22Rv1 (cell line): ENCODE measurements at regions not wholly inside any gene's neighbourhood (a gene's known extent, or its start where the extent isn't known, plus 50 kb on each side); places are given as distances from the start of the nearest gene placed in this dataset.

ENCODE experiments used
- H3K27ac ChIP-seq: fragments of 450-650 bp; 2 replicates; pipeline ENCODE4 v1.5.1; 2017
- ZFX ChIP-seq: fragments of 450-650 bp; IDR thresholded peaks from 2 replicates; pipeline ENCODE4 v1.6.1; 2017; ENCODE audit warnings: antibody characterized with exemption, borderline replicate concordance
- TF ChIP-seq, protein P1 (sequence below): fragments of 450-650 bp; IDR thresholded peaks from 2 replicates; pipeline ENCODE4 v1.5.1; 2017; ENCODE audit warnings: mild to moderate bottlenecking

- TF ChIP-seq, protein P1, sequence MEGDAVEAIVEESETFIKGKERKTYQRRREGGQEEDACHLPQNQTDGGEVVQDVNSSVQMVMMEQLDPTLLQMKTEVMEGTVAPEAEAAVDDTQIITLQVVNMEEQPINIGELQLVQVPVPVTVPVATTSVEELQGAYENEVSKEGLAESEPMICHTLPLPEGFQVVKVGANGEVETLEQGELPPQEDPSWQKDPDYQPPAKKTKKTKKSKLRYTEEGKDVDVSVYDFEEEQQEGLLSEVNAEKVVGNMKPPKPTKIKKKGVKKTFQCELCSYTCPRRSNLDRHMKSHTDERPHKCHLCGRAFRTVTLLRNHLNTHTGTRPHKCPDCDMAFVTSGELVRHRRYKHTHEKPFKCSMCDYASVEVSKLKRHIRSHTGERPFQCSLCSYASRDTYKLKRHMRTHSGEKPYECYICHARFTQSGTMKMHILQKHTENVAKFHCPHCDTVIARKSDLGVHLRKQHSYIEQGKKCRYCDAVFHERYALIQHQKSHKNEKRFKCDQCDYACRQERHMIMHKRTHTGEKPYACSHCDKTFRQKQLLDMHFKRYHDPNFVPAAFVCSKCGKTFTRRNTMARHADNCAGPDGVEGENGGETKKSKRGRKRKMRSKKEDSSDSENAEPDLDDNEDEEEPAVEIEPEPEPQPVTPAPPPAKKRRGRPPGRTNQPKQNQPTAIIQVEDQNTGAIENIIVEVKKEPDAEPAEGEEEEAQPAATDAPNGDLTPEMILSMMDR, result no peak
- no peak for TF ChIP-seq ZFX
- no peak overlapping the region for H3K27ac ChIP-seq
These were observed 396.9 kb downstream of the IRS2 start for GRCh38 chr13:109389456-109389855.

- H3K27ac ChIP-seq, result no peak overlapping the region
- TF ChIP-seq, protein P1, result no peak
- TF ChIP-seq ZFX, result no peak
These were observed 398.9 kb downstream of the IRS2 start for GRCh38 chr13:109387471-109387870.

- H3K27ac ChIP-seq, result no peak overlapping the region
- no peak for TF ChIP-seq ZFX
- TF ChIP-seq, protein P1, result no peak
These were observed 401.2 kb downstream of the IRS2 start for GRCh38 chr13:109385242-109385560.

DNA sequence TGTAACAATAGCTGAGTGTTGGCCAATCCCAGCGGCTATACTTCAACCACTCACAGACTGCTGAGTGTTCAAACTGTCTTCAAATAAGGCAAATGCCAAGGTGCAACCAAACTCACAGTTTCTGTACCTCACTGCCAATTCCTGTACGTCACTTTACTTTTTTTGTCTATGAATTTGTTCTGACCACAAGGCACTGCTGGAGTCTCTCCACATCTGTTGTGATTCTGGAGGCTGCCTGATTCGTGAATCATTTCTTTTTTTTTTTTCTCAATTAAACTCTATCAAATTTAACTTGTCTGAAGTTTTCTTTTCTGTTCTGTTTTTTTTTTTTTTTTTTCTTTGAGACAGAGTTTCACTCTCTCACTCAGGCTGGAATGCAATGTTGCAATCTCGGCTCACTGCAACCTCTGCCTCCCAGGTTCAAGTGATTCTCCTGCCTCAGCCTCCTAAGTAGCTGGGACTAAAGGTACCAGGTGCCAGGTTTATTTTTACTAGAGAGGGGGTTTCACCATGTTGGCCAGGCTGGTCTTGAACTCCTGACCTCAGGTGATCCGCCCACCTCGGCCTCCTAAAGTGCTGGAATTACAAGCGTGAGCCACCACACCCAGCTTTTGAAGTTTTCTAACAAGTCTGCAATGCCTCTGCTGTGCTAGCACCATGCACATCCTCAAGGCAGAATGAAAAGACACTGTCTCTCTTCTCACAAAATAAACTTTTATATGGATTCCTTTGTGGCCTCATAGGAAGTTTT is 401.7 kb downstream of the IRS2 start:
- TF ChIP-seq ZFX, result no peak
- TF ChIP-seq, protein P1, result no peak
- H3K27ac ChIP-seq, result no peak overlapping the region

- no peak for TF ChIP-seq ZFX
- TF ChIP-seq, protein P1, result no peak
- H3K27ac ChIP-seq, result no peak overlapping the region
These were observed 402.7 kb downstream of the IRS2 start for GRCh38 chr13:109383683-109384082.

DNA sequence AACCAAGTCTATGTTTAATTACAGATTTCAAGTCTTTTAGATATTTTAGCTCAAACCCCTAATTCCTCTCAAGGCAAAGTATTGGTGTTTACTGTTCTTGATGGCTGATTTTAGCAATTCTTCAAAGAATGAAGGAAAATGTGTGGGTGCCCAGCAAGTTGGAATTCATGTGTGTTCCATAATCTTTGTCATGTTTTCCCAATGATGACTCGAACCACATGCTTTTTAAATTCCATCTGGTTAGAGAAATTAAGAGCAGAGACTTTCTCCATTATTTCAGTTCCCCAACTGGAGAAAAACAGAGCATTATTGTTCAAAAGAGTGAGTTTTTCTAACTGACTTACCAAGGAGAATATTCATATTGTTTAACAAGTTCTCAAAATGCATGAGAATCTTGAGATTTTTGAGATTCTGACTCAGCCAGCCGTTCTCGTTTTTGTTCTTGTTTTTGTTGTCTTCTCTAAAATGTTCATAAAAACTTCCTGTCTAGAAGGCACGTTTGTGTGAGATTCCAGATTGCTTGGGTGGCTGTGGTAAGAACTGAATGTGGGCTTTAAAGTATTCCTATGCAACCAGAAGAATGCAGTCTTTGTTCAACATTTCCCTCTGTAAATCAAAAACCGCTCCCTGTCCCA is 404.7 kb downstream of the IRS2 start:
- TF ChIP-seq, protein P1, result no peak
- no peak for TF ChIP-seq ZFX

GRCh38 chr13:109380457-109380856 is 405.9 kb downstream of the IRS2 start:
- TF ChIP-seq ZFX, result no peak
- TF ChIP-seq, protein P1, result no peak
- no peak overlapping the region for H3K27ac ChIP-seq

More for the DNA sequence above, 404.7 kb downstream of the IRS2 start:
- H3K27ac ChIP-seq, result no peak overlapping the region
